GM20000 (cell line): ENCODE measurements at regions not wholly inside any gene's neighbourhood (a gene's known extent, or its start where the extent isn't known, plus 50 kb on each side); places are given as distances from the start of the nearest gene placed in this dataset.

Experiments
- DNase-seq: peaks from one replicate; pipeline ENCODE4 v3.0.0; 2012; ENCODE audit warnings: low spot score
- TF ChIP-seq, protein P1 (sequence below): IDR thresholded peaks from 2 replicates; pipeline ENCODE4 v1.5.1; 2012; ENCODE audit warnings: mild to moderate bottlenecking, control low read depth; ENCODE audit errors: extremely low read depth, missing control alignments

DNA sequence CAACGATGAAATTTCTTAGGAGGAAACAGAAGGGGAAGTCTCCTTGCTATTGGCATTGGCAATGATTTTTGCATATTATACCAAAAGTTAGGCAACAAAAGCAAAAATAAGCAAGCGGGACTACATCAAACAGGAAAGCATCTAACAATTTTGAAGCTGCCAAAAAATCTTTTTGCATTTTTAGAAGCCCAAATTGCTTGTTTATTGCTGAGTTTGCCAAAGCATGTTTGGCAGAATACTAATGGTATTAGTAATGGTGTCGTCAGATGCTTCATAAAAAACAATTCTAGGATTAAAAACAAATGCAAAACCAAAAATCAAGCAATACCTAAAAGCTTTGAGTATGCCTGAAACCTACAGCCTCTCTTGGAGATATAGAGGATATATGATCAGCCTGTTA lies 80.0 kb downstream of the GALR1 start:
- TF ChIP-seq, protein P1, sequence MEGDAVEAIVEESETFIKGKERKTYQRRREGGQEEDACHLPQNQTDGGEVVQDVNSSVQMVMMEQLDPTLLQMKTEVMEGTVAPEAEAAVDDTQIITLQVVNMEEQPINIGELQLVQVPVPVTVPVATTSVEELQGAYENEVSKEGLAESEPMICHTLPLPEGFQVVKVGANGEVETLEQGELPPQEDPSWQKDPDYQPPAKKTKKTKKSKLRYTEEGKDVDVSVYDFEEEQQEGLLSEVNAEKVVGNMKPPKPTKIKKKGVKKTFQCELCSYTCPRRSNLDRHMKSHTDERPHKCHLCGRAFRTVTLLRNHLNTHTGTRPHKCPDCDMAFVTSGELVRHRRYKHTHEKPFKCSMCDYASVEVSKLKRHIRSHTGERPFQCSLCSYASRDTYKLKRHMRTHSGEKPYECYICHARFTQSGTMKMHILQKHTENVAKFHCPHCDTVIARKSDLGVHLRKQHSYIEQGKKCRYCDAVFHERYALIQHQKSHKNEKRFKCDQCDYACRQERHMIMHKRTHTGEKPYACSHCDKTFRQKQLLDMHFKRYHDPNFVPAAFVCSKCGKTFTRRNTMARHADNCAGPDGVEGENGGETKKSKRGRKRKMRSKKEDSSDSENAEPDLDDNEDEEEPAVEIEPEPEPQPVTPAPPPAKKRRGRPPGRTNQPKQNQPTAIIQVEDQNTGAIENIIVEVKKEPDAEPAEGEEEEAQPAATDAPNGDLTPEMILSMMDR: no peak
- DNase-seq: no peak

DNA sequence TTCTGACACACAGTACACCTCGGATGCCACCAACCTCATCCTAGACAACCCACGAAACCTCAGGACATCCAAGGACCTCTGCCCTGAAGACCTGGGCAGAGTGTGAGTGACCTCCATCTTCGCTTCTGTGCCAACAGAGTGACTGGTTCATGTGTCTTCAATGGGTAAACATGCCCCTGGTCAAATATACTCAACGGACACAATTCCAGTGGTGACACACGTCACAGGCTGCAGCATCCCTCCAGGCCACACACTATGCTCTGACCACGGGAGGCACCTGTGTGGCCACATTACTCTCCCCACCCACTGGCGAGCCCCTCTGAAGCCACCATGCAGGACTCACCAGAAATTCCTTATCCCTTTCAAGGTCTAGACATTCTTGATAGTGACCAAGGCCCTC lies 85.2 kb downstream of the GALR1 start:
- TF ChIP-seq, protein P1: no peak
- no peak for DNase-seq

DNA sequence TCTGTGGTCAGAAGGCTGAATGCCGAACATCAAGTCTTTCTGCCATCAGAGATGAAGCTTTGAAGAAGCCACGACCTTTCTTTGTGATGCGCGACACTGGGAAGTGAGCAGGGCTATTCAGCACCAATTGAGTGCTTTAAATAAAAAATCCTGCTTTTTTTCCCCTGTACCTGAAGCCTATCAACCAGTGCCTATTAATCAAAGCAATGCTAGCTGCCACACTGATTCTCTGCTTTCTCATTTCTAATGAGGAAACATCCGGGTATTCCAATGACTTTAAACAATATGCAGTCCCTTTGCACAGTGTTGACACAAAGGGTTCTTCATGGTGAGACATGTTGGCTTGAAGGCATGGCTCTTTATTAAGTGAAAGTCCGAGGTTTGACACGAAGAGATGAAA lies 88.0 kb downstream of the GALR1 start:
- DNase-seq: no peak
- TF ChIP-seq, protein P1: no peak

DNA sequence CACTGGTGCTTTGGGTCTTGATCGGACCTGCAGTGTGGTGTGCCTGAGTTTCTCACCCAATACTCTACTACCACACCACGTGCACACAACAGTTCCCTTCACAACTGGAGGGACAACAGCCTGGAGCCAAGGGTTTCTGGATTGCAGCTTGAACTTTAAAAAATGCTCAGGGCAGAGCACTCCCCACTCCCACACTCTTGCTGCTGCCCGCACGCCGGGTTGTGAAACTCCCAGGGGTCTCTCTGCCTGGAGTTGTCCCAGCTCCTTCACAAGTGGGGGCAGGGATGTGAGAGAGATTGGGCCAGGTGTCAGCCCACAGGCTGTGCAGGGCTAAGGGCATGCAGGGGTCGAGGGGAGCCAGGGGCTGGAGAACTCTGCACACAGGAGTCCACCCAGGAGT lies 89.4 kb downstream of the GALR1 start:
- no peak for DNase-seq

DNA sequence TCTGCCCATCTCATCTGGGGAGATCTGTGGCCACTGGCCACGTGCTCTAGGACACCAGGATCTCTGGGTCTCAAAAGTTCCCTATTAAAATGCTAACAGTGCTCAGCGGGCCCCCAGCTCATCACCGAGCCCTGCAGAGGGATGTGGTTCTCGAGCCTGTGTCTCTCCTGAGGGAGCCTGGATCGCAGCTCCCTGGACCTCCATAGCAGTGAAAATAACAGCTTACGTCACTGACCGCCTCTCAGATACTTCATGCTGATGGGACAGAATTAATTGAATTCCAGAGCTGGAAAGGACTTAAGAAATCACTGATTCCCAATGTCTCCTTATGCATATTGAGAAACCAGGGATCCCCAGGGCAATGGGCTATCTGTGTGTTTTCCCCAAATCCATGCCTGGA lies 90.0 kb downstream of the GALR1 start:
- TF ChIP-seq, protein P1: no peak
- no peak for DNase-seq

More for the DNA sequence above, 89.4 kb downstream of the GALR1 start:
- TF ChIP-seq, protein P1: no peak

DNA sequence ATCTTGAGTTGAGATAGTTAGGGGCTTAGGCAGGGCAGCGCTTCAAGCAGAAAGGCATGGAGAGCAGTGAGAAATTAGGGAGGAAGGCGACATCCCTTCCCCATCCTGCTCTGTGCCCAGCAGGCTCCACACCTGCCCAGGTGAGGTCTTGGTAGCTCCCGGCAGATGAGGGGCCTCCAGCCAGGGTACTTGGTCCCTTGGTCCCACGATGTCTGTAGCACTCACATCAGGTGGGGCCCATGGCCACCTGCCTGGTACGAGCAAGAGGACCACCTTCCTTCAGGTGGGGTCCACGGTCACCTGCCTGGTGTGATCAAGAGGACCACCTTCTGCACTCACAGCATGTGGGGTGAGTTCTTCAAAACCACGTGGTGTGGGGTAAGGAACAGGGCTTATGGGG lies 91.2 kb downstream of the GALR1 start:
- TF ChIP-seq, protein P1: no peak
- DNase-seq: no peak

DNA sequence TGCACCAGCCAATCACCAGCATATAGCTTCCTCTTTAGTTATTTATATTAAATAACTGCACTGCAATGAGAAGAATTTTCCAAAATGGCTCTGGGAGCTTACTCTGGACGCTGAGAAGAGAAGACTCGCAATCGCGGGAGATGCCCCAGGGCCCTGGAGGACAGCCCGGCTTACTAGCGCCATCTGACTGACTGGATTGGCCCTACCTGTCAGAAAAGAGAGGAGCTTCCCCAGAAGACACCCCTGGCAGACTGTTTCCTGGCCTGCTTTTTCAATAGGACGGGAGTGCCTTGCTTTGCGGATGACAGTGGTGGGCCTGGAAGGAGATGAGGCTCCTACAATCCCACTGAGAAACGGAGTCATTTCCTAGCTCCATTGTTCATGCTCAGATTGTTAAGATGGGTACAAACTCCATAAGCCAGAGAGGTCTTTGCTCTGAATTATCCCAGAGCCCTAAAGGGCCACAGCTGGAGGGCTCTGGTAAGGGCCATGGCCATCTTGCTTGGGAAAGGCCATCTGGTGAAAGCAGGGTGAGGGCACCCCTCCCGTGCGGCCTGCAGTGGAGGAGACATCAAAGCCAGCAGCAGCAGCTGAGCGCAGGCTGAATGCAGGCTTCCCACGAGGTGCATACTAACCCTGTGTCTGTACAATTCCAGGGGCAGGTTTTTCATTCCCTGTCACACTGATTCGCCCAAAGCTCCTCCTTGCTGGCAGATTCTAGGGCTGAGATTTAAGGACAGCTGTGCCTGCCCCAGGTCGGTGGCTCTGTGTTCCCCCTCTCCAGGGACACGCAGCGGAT lies 92.1 kb downstream of the GALR1 start:
- no peak for DNase-seq
- TF ChIP-seq, protein P1: no peak
